ENCODE measurements at regions not wholly inside any gene's neighbourhood (a gene's known extent, or its start where the extent isn't known, plus 50 kb on each side); places are given as distances from the start of the nearest gene placed in this dataset.
"Not testable (repeated sequence)": the region's sequence is repeated elsewhere in the genome, so short reads cannot be mapped to it uniquely, and the experiment has no call there.

- not testable (repeated sequence) for DNase-seq
These were observed 52.6 kb upstream of the KIF26B start for GRCh38 chr1:245102149-245102548.

GRCh38 chr1:245099401-245099800 is 55.4 kb upstream of the KIF26B start:
- DNase-seq = no peak

GRCh38 chr1:245098924-245099323 is 55.9 kb upstream of the KIF26B start:
- no peak for DNase-seq

- DNase-seq = no peak
These were observed 58.3 kb upstream of the KIF26B start for GRCh38 chr1:245096311-245097066.

- no peak for DNase-seq
These were observed 58.9 kb upstream of the KIF26B start for GRCh38 chr1:245095903-245096302.

GRCh38 chr1:245094954-245095353 is 59.8 kb upstream of the KIF26B start:
- DNase-seq = no peak

- DNase-seq = no peak
These were observed 60.7 kb upstream of the KIF26B start for GRCh38 chr1:245094092-245094491.

GRCh38 chr1:245092638-245092976 is 62.2 kb upstream of the KIF26B start:
- no peak for DNase-seq

GRCh38 chr1:245091818-245092637 is 62.8 kb upstream of the KIF26B start:
- no peak for DNase-seq

- DNase-seq = no peak
These were observed 63.6 kb upstream of the KIF26B start for GRCh38 chr1:245091171-245091621.

GRCh38 chr1:245090491-245091090 is 64.2 kb upstream of the KIF26B start:
- DNase-seq = no peak

- DNase-seq = no peak
These were observed 67.1 kb upstream of the KIF26B start for GRCh38 chr1:245087723-245088122.

GRCh38 chr1:245086389-245086969 is 68.3 kb upstream of the KIF26B start:
- DNase-seq = no peak

- no peak for DNase-seq
These were observed 69.2 kb upstream of the KIF26B start for GRCh38 chr1:245085508-245086095.

- DNase-seq = no peak
These were observed 70.2 kb upstream of the KIF26B start for GRCh38 chr1:245084551-245084950.

GRCh38 chr1:245079021-245079609 is 75.7 kb upstream of the KIF26B start:
- no peak for DNase-seq

GRCh38 chr1:245074898-245075297 is 79.9 kb upstream of the KIF26B start:
- DNase-seq = no peak

- no peak for DNase-seq
These were observed 80.5 kb upstream of the KIF26B start for GRCh38 chr1:245074232-245074747.

GRCh38 chr1:245070836-245071615 is 83.8 kb upstream of the KIF26B start:
- no peak for DNase-seq

GRCh38 chr1:245067257-245067656 is 87.5 kb upstream of the KIF26B start:
- DNase-seq = no peak

GRCh38 chr1:245062741-245063305 is 92.0 kb upstream of the KIF26B start:
- DNase-seq = no peak

Measured in effector CD4-positive, alpha-beta T cell (primary cell).